ENCODE measurements at regions not wholly inside any gene's neighbourhood (a gene's known extent, or its start where the extent isn't known, plus 50 kb on each side); places are given as distances from the start of the nearest gene placed in this dataset.

- Histone ChIP-seq H3K4me3 (peak overlapping the region in 7 of 10 donors; percentile 8 to 36 (median 13)), H3K27me3 (no peaks in the 10 kb centered on the region), H3K36me3 (no peaks in the 10 kb centered on the region), H3K27ac (peak overlapping the region in 8 of 10 donors; percentile 34 to 80 (median 71)), H3K4me1 (peaks cover 10 to 31% (median 21%) of the 10 kb centered on the region in 9 donors), H3K9me3 (no peaks in the 10 kb centered on the region)
- 27 to 36% methylated on average over 5 of the region's 5 CpGs for WGBS, 2 donors
- intact Hi-C loops (cut with DNase I), result loop anchor here (1.0 to 10.0 kb wide), 9 partner anchors 123 to 471 kb away; partner anchors contain the start of gene EPHA4 (in 7 of the 10)
- TF ChIP-seq, protein P1, sequence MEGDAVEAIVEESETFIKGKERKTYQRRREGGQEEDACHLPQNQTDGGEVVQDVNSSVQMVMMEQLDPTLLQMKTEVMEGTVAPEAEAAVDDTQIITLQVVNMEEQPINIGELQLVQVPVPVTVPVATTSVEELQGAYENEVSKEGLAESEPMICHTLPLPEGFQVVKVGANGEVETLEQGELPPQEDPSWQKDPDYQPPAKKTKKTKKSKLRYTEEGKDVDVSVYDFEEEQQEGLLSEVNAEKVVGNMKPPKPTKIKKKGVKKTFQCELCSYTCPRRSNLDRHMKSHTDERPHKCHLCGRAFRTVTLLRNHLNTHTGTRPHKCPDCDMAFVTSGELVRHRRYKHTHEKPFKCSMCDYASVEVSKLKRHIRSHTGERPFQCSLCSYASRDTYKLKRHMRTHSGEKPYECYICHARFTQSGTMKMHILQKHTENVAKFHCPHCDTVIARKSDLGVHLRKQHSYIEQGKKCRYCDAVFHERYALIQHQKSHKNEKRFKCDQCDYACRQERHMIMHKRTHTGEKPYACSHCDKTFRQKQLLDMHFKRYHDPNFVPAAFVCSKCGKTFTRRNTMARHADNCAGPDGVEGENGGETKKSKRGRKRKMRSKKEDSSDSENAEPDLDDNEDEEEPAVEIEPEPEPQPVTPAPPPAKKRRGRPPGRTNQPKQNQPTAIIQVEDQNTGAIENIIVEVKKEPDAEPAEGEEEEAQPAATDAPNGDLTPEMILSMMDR (IDR thresholded peaks at IDR 0.05), result no peak
- peak; percentile 21 to 92 (median 80) for ATAC-seq
- DNase-seq, result peak; percentile 15 to 69
These were observed 468.2 kb downstream of the EPHA4 start for GRCh38 chr2:221103930-221104329.

GRCh38 chr2:221104361-221104811 lies 467.7 kb downstream of the EPHA4 start:
- H3K27ac ChIP-seq, result peak overlapping the region in 9 of 10 donors; percentile 30 to 80 (median 71)
- TF ChIP-seq, protein P1 (IDR thresholded peaks at IDR 0.05), result peak in 7 of 9 donors; percentile 11 to 49 (median 34)
- H3K4me3 ChIP-seq, result peak overlapping the region in 7 of 10 donors; percentile 8 to 36 (median 13)
- no peaks in the 10 kb centered on the region for H3K36me3 ChIP-seq
- DNase-seq (peak; percentile 84 to 85), ATAC-seq (peak; percentile 93 to 99 (median 98))
- H3K27me3 ChIP-seq, result peaks cover 0 to 2% (median 0%) of the 10 kb centered on the region in 7 donors
- H3K4me1 ChIP-seq, result peaks cover 10 to 31% (median 21%) of the 10 kb centered on the region in 9 donors
- 4 to 6% methylated on average over 12 of the region's 12 CpGs for WGBS, 2 donors
- intact Hi-C loops (cut with DNase I), result loop anchor here (1.0 to 10.0 kb wide), 9 partner anchors 123 to 470 kb away; partner anchors contain the start of gene EPHA4 (in 7 of the 10)
- no peaks in the 10 kb centered on the region for H3K9me3 ChIP-seq

DNA sequence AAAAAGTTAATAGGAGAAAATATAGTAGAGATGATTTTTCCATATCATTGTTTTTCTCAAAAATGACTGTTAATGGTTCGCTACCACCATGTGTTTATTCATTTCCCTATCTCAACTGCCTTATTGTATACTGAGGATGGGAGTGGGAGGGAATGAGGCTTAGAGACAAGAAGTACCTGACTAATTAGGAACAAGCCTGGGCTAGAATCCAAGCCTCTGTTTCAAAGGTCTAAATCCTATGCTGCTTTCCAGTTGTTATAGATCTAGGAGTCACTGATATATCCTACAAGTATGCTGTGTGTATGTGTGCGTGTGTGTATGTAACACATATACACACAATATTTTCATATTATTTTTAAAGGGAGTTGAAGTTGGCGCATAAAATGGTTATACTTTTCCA lies 465.9 kb downstream of the EPHA4 start:
- WGBS, 2 donors, result 72 to 87% methylated on average over 3 of the region's 3 CpGs
- ATAC-seq (no peak), DNase-seq (no peak)
- TF ChIP-seq, protein P1 (IDR thresholded peaks at IDR 0.05), result no peak
- no peaks in the 10 kb centered on the region for H3K36me3 ChIP-seq
- H3K27ac ChIP-seq, result no peak overlapping the region
- no peaks in the 10 kb centered on the region for H3K9me3 ChIP-seq
- H3K27me3 ChIP-seq, result peaks cover 0 to 3% (median 0%) of the 10 kb centered on the region in 7 donors
- no peak overlapping the region for H3K4me3 ChIP-seq
- peaks cover 10 to 31% (median 21%) of the 10 kb centered on the region in 9 donors for H3K4me1 ChIP-seq
- intact Hi-C loops (cut with DNase I), result loop anchor here in 7 of 10 donors (5.0 to 10.0 kb wide), 6 partner anchors 116 to 469 kb away; partner anchors contain the start of gene EPHA4 (in 4 of the 7)

DNA sequence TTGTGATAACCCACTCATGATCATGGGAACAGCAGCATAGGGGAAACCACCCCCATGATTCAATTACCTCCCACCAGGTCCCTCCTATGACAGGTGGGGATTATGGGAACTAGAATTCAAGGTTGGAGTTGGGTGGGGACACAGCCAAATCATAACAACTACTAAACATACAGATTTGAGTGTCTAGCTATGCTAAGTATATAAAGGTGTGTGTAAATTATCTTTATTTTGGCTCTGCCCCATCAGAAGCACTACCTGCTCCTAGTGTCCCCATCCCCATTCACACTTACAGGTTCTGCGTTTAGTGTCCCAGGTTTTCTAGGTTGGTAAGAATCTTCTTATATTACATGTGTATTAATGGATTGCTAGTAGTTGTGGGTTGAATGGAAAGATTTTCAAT lies 464.7 kb downstream of the EPHA4 start:
- TF ChIP-seq, protein P1 (IDR thresholded peaks at IDR 0.05), result no peak

More for the DNA sequence above, 464.7 kb downstream of the EPHA4 start:
- 93 to 97% methylated on average over 1 of the region's 1 CpG for WGBS, 2 donors
- Histone ChIP-seq H3K4me3 (no peak overlapping the region), H3K27me3 (peaks cover 0 to 3% (median 0%) of the 10 kb centered on the region in 7 donors), H3K9me3 (no peaks in the 10 kb centered on the region), H3K27ac (no peak overlapping the region), H3K4me1 (peaks cover 10 to 31% (median 21%) of the 10 kb centered on the region in 9 donors), H3K36me3 (no peaks in the 10 kb centered on the region)
- intact Hi-C loops (cut with DNase I), result loop anchor here in 7 of 10 donors (5.0 to 10.0 kb wide), 6 partner anchors 115 to 467 kb away; partner anchors contain the start of gene EPHA4 (in 4 of the 7)
- ATAC-seq (no peak), DNase-seq (no peak)

All from heart right ventricle (tissue), 16 donors.